ENCODE measurements at regions not wholly inside any gene's neighbourhood (a gene's known extent, or its start where the extent isn't known, plus 50 kb on each side); places are given as distances from the start of the nearest gene placed in this dataset.

- no peak for TF ChIP-seq CTCF (IDR thresholded peaks at IDR 0.05)
- TF ChIP-seq POLR2A (IDR thresholded peaks at IDR 0.05) = no peak
Observed at GRCh38 chr14:105909046-105909827, 382.9 kb downstream of the TMEM121 start.

Data from heart left ventricle (tissue), 13 donors.